ENCODE measurements at regions not wholly inside any gene's neighbourhood (a gene's known extent, or its start where the extent isn't known, plus 50 kb on each side); places are given as distances from the start of the nearest gene placed in this dataset.

- no peak for TF ChIP-seq POLR2AphosphoS5 (IDR thresholded peaks at IDR 0.05; ENCODE audit: low read depth, low read length)
- TF ChIP-seq POLR2A (IDR thresholded peaks at IDR 0.05; ENCODE audit: low read depth, low read length), result no peak
- no peak for TF ChIP-seq TAF1 (IDR thresholded peaks at IDR 0.05; ENCODE audit: low read depth, low read length)
- no peak for TF ChIP-seq PAX5 (IDR thresholded peaks at IDR 0.05; ENCODE audit: insufficient read depth, low read length, severe bottlenecking)
- TF ChIP-seq SPI1 (IDR thresholded peaks at IDR 0.05; ENCODE audit: low read depth, low read length), result no peak
- no peak for TF ChIP-seq POU2F2 (IDR thresholded peaks at IDR 0.05; ENCODE audit: low read depth, low read length)
These were observed 235.7 kb upstream of the LDB2 start for GRCh38 chr4:17134100-17134499.
